ENCODE measurements at regions not wholly inside any gene's neighbourhood (a gene's known extent, or its start where the extent isn't known, plus 50 kb on each side); places are given as distances from the start of the nearest gene placed in this dataset.

DNA sequence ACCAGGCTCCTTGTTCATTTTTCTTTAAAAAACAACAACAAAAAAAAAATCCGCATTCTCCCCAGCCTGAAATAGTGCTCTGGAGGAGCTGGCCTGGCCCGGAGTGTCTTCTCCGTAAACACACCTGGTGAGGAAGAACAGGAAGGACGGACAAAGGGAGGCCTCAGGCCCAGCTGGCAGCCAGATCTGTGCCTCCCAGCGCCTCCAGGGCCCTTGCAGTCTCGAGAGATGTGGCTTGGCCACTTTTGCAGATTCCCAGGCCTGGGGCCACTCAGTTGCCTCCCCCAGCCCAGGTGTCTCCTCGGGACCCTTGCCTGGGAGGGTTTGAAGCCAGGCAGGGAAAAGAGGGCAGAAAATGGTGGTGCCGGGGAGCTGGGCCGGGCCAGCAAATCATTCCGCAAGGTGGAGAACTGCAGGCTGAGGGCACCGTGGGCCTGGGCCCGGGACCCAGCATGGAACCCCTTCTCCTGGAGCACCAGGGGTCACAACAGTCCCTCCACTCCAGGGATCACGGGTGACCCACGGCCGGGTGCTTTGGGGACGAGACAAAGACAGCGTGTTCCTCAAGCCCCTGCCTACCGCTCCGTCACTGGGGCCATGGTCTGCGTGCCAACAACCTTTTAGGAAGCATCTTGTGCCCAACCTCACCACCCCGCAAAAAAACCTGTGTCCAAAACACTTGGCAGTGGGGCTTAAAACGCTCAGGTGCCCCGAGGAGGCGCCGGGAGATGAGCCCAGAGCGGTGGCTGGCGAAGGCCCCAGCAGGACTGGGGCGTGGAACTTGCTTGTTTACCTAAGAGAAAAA, 67.1 kb upstream of the WNT7B start:
- Histone ChIP-seq H3K9me3 (no peaks in the 10 kb centered on the region), H3K27me3 (no peaks in the 10 kb centered on the region), H3K4me3 (peak overlapping the region; percentile 47 to 87), H3K4me1 (peaks cover 0 to 91% (median 52%) of the 10 kb centered on the region in 3 donors), H3K36me3 (no peaks in the 10 kb centered on the region), H3K27ac (peak overlapping the region; percentile 61 to 100 (median 98))
- peak; percentile 37 for ATAC-seq
- 0 to 2% methylated on average over 1 to 17 of the region's 28 CpGs for WGBS, 2 donors (ENCODE audit: low coverage in 1 of 2)
- TF ChIP-seq POLR2A (IDR thresholded peaks at IDR 0.05) = no peak
- TF ChIP-seq, protein P1, sequence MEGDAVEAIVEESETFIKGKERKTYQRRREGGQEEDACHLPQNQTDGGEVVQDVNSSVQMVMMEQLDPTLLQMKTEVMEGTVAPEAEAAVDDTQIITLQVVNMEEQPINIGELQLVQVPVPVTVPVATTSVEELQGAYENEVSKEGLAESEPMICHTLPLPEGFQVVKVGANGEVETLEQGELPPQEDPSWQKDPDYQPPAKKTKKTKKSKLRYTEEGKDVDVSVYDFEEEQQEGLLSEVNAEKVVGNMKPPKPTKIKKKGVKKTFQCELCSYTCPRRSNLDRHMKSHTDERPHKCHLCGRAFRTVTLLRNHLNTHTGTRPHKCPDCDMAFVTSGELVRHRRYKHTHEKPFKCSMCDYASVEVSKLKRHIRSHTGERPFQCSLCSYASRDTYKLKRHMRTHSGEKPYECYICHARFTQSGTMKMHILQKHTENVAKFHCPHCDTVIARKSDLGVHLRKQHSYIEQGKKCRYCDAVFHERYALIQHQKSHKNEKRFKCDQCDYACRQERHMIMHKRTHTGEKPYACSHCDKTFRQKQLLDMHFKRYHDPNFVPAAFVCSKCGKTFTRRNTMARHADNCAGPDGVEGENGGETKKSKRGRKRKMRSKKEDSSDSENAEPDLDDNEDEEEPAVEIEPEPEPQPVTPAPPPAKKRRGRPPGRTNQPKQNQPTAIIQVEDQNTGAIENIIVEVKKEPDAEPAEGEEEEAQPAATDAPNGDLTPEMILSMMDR (IDR thresholded peaks at IDR 0.05) = no peak
- no peak for TF ChIP-seq EP300 (IDR thresholded peaks at IDR 0.05)
- peak; percentile 35 for TF ChIP-seq POLR2AphosphoS5 (IDR thresholded peaks at IDR 0.05)

DNA sequence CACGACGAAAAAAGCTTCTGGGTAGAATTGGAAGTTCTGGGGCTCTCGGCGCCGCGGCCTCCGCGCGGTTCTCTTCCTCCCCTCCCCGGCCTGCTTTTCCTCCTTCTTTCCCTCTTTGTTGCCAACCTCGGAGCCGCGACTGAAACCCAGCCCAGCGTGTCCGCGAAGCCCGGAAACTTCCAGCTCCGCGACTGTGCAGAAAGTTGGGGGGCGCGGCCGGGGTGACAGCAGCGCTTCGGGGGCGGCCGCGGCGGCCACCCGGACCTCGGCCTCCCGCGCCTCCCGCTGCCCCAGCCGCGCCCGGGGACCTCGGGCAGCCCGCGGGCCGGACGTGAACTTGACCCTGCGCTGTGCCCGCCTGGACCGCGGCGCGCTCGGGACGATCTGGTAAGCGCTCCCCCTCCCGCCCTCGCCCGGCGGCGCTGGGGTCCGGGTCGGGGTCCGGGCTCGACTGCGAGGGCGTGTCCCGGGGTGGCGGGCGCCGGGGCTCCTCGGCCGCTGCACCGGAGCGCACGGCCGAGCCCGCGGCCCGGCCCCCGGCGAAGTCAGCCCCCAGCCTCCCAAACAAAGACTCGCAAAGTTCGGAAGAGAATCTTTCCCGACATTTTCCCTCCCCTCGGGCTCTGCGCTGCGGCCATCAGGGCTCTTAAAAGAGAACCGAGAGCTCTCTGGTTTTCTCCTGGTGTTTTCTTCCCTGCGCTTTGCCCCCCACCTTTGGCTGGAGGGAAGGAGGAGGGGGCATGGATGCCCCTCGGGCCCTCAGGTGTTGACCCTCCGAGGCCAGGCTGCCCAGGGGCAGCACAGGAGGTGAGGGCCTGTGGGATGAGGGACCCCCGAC, 67.9 kb upstream of the WNT7B start:
- peak; percentile 40 for ATAC-seq
- Histone ChIP-seq H3K36me3 (no peaks in the 10 kb centered on the region), H3K27ac (peak overlapping the region; percentile 61 to 100 (median 98)), H3K9me3 (no peaks in the 10 kb centered on the region), H3K4me1 (peaks cover 0 to 91% (median 54%) of the 10 kb centered on the region in 3 donors), H3K27me3 (no peaks in the 10 kb centered on the region), H3K4me3 (peak overlapping the region; percentile 47 to 87)
- 0% methylated on average over 4 to 5 of the region's 87 CpGs for WGBS, 2 donors (ENCODE audit: low coverage in 1 of 2)
- TF ChIP-seq POLR2A (IDR thresholded peaks at IDR 0.05) (peak; percentile 33 to 61), EP300 (IDR thresholded peaks at IDR 0.05) (no peak), POLR2AphosphoS5 (IDR thresholded peaks at IDR 0.05) (peak; percentile 29)
- TF ChIP-seq, protein P1 (IDR thresholded peaks at IDR 0.05) = peak in 1 of 4 experiments; percentile 14

DNA sequence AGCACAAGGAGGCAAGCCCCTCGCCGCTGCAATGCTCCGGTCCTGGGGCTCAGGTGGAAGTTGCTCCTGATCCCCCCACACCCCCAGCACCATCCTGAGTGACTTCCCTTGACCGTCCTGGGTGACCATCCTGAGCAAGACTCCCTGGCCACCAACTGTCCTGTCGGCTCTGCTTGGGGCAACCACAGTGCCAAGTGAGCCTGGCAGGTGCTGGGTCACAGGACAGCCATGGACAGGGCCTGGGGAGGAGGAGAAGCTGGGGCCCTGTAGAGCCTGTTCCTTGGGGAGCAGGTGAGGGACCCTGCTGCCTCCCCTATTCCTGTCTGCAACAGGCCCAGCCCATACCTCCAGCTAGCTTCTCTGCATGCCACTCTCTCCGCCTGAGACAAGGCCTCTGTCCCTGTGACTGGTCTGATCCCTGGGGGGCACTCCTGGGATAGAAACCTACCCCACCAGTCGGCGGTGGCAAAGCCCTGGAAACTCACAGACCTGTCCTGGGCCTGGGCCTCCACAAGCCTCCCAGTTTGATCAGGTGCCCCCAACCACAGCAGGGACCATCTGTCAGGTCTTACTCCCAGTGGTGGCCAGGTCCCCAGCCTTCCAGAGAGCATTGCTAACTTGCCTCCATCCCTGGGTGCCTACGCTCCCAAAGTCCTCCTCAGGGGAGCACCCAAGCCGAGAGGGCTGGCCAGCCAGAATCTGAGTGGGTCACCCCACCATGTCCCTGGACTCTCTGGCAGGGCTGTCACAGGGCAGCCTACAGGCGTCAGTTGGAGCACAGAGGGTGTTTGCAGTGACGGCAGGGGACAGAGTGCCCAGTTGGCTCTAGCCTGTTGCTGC, 68.7 kb upstream of the WNT7B start:
- H3K36me3 ChIP-seq = no peaks in the 10 kb centered on the region
- H3K27me3 ChIP-seq = no peaks in the 10 kb centered on the region
- peak; percentile 15 for ATAC-seq
- WGBS, 2 donors (ENCODE audit: low coverage in 1 of 2) = 7 to 8% methylated on average over 2 to 4 of the region's 12 CpGs
- no peaks in the 10 kb centered on the region for H3K9me3 ChIP-seq
- peak overlapping the region; percentile 61 to 100 (median 98) for H3K27ac ChIP-seq
- TF ChIP-seq EP300 (IDR thresholded peaks at IDR 0.05) (no peak), POLR2A (IDR thresholded peaks at IDR 0.05) (peak; percentile 19 to 23)
- H3K4me3 ChIP-seq = peak overlapping the region; percentile 47 to 87
- peaks cover 0 to 95% (median 60%) of the 10 kb centered on the region in 3 donors for H3K4me1 ChIP-seq

DNA sequence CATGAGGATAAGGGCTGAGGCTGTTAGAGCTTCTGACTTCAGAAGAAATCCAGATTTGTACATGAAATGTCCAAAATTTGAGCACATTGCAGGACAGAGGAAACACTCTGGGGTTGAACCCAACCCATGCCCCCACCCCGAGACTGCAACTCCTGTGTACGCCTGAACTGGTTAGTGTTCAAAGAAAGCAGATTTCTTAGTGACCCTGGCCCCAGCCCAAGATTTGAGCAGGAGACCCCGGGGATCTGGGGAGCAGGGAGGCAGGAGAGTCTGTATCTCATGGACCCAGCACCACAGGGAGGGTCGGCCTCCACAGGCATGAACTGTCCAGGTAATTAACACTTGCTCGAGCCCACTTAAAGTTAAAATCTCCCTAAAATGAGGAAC, 69.3 kb upstream of the WNT7B start:
- no peak for TF ChIP-seq POLR2A (IDR thresholded peaks at IDR 0.05)
- TF ChIP-seq POLR2AphosphoS5 (IDR thresholded peaks at IDR 0.05) = no peak
- TF ChIP-seq, protein P1 (IDR thresholded peaks at IDR 0.05) = no peak
- no peak for TF ChIP-seq EP300 (IDR thresholded peaks at IDR 0.05)
- Histone ChIP-seq H3K9me3 (no peaks in the 10 kb centered on the region), H3K4me1 (peaks cover 0 to 95% (median 66%) of the 10 kb centered on the region in 3 donors), H3K27ac (peak overlapping the region; percentile 61 to 100 (median 98)), H3K36me3 (no peaks in the 10 kb centered on the region), H3K27me3 (no peaks in the 10 kb centered on the region), H3K4me3 (peak overlapping the region; percentile 47 to 87)
- no peak for ATAC-seq
- WGBS, 2 donors (ENCODE audit: low coverage in 1 of 2) = 48 to 50% methylated on average over 2 to 4 of the region's 5 CpGs

Measured in gastroesophageal sphincter (tissue), 4 donors.